Fibroblast of peridontal ligament (primary cell): ENCODE measurements at regions not wholly inside any gene's neighbourhood (a gene's known extent, or its start where the extent isn't known, plus 50 kb on each side); places are given as distances from the start of the nearest gene placed in this dataset.

Source experiments
- DNase-seq: peaks from one replicate; pipeline ENCODE4 v3.0.0-alpha.2; 2010; ENCODE audit errors: extremely low read depth

GRCh38 chr2:149924549-149925213, 337.1 kb upstream of the MMADHC start:
- DNase-seq, result no peak

DNA sequence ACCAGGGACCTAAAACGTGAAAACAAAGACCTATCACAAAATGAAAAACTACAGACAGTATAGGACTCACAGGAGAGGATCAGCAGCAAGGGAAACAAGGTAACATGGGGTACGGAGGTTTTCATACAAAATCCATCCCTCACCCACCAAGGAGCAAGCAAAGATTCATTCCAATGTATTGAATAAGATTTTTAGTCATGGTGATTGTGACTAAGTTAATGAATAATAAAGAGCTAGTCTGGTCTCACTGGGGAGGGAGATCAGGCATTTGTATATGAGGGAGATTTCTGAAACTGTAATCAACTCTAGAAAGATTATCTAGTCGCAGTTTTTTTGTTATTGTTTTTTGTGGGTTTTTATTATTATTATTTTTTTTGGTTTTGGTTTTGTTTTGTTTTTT, 336.5 kb upstream of the MMADHC start:
- DNase-seq, result no peak

- no peak for DNase-seq
These were observed 334.5 kb upstream of the MMADHC start for GRCh38 chr2:149921911-149922616.

GRCh38 chr2:149920389-149920788, 332.8 kb upstream of the MMADHC start:
- DNase-seq, result no peak

DNA sequence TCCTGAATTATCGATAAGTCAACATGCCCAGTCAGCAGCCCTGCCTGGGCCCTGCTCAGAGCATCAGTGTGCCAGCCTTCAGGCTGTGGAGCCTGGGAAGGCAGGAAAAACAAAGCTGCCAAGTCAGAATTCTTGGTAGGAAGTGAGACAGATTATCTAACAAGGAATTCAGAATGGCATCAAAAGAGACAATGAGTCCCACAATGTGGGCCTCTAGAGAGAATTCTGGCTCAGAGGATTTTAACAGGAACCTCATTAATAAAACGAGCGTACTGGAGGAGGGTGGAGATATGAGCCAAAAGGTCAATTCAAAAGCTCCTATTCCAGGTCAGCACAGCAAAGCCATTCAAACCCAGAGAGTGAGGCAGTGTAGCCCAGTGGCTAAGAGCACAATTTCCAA, 327.6 kb upstream of the MMADHC start:
- no peak for DNase-seq

GRCh38 chr2:149908726-149909683, 321.4 kb upstream of the MMADHC start:
- DNase-seq, result peak; percentile 81

- no peak for DNase-seq
These were observed 319.3 kb upstream of the MMADHC start for GRCh38 chr2:149906886-149907285.

DNA sequence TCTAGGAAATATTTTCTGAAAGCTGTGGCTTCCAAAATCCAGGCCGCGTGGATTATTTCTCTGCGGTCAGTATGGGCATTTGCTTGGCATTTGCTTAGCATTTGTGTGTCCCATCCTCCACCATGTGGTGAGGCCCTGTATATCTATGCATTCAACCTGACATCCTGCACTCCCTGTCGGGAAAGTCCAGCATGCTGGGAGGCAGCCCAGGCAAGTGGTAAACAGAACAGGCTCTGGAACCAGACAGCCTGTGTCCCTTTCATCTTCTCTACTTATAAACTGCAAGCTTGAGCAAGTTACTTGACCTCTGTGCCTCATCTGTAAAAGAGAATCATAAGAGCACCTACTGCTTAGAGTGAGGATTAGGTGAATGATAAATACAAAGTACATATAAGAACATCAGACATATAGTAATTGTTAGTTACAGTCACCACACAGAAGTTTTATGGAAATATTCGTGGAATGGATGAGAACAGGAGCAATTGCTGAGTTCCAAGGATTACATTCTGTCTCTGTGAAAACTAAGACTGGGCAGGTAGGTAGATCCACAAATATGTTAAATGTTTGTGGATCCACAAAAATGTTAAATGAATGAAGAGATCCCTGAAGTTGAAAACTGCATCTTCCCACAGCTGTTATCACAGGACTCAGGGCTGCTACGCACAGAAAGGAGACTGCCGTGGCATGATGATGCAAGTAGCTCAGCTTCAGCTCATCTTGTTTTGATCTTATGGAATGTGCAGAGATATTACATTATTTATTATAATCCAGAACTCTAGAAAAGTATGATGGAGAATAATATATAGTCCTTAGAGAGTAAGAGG, 317.0 kb upstream of the MMADHC start:
- DNase-seq, result no peak

DNA sequence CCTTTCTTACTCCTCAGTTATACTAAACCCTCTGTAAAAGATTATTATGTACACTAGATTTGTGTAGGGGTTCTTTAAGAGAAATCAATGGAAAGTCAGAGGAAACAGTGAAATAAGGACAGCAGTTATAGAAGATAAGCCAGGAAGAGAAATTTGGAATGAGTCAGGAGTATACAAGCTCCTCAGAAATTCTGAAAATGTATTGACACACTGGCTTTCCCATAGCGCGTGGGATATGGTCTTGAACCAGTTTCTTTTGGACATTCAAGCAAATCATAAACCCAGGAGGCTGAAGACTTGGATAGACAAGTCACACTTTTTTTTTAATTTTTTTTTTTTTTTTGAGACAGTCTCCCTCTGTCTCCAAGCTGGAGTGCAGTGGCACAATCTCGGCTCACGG, 316.1 kb upstream of the MMADHC start:
- peak; percentile 41 for DNase-seq

DNA sequence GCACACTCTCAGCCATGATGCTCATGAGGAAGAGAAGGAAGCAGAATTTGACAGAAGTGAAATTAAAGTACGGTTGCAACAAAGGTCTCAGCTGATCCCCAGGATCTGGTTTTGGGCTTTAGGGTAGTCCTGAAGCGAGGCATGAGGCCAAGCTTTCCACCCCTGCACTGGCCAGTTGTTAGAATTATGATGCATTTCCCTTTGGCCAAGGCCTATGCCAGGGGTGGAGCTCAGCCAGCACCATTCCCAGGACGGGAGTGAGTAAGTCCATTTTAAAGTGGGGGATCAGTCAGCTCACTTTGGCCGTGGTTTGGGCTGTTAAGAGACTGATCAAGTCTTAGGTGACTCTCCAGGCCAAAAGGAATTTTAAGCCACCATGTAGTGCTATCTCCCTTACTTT, 314.5 kb upstream of the MMADHC start:
- peak; percentile 77 for DNase-seq

GRCh38 chr2:149901231-149901859, 313.8 kb upstream of the MMADHC start:
- DNase-seq, result peak; percentile 48

GRCh38 chr2:149899390-149899789, 311.8 kb upstream of the MMADHC start:
- no peak for DNase-seq

- peak; percentile 53 for DNase-seq
These were observed 307.2 kb upstream of the MMADHC start for GRCh38 chr2:149894760-149895159.

DNA sequence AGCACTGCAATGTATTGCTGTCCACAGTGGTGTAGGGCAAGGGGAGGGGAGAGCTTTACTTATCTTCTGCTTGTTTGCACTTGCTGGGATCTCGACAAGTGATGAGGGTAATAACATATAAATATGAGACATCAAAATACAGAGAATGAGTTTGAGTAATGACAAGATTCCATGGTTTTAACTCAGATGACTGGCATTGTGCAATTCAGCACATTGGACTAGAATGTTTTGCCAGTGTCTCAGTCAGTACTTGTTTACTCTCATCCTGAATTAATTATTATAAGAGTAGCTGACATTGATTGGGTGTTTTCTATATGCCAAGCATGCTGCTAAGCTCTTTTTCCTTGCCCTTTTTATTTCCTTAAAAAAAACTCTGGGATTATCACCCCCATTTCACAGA, 306.7 kb upstream of the MMADHC start:
- DNase-seq, result peak; percentile 46

DNA sequence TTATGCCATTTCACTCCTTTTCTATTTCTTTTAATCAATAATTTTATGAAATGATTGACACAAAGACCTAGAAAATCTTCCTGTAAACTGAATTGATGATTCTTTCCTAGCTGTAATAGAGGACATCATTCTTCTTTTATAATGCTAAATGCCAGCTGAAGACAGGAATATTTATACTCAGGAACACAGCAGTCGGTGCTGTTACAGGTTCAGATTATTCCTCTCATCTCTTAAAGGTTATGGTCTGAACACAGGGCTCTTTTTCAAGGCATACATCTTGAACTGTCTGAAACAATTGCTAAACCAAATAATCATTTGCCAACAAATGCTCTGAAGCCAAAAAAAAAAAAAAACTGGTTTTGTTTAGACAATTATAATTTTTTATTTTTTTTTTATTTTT, 305.0 kb upstream of the MMADHC start:
- DNase-seq, result no peak

DNA sequence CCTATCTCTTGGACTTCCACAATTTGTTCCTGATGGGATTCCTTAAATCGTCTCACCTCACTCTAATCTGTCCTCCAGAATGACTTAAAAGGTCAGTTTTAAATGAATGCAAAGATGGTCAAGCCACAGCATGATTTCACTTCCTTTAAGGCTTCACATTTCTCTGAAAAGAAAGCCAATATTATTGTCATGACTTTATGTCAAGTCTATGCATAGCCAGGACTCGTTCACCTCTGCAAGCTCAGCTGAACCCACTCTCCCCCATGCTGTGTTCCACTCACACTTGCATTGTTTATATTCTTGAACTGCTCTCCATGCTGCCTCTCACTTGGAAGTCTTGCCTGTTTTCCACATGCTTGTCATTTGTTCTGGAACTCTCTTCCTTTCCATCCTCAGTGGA, 298.4 kb upstream of the MMADHC start:
- no peak for DNase-seq

DNA sequence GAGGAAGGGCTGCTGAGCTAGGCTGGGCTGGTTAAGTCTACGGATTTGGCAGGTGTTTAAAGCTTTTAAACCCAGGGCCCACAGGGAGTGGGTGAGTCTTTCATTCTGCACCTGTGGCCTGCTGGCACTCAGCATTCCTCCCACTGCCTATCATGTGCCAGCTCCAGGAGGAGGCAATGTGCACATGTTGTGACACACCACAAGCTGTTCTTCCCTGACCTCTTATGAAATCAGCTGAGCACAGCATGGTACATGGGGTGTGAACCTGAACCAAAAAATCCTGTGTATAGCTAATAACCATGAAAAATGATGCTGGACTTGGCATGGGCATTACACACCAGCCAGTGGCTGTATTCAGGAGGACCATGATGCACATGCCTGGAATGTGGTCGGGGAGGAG, 297.9 kb upstream of the MMADHC start:
- no peak for DNase-seq

DNA sequence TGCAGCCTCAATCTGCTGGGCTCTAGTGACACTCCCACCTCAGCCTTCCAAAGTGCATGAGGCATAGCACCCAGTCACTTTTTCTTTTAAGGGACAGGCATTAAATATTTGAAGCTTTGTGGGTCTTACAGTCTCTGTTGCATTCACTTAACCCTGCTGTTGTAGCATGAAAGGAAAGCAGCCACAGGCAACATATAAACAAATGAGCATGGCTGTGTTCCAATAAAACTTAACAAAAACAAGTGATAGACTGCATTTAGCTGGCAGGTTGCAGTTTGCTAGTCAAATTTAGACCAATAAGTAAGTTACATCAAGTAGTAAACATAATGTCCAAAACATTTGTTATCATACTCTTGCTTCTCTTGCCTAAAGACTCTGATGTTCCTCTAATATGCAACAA, 297.3 kb upstream of the MMADHC start:
- DNase-seq, result no peak

DNA sequence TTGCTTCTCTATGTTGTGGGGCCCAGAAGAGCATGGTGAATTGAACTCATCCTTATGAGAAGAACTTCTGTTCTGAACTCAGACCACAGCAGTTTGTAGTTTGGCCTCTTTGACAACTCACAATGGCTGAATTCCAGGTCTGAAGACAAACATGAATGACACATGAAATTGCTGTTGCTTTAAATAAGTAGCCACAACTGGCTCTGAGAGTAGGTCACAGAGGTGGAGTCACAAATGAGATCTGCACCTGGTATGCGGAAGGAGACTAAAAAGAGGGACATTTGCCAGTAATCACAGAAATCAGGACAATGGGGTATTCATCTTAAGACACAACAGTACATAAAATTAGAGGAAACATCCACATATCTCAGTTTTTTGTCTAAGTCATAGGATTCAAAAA, 290.3 kb upstream of the MMADHC start:
- no peak for DNase-seq

GRCh38 chr2:149877074-149877473, 289.5 kb upstream of the MMADHC start:
- DNase-seq, result no peak

DNA sequence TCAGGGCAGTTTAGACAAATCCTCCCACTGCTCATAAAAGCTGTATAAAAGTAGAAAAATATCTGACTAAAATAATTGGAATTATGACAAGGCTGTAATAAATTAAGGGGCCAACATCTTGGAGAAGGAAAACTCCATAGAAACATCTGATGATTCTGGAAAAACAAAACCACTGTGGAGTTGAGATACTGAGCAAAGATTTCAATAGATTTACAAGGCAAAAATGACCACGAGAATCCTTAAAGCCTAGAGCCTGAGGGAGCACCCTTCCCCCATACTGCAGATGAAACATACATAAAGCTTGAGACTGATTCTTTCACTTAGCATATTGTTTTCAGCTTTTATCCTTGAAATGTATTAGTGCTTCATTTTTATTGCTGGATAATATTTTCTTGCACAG, 286.4 kb upstream of the MMADHC start:
- no peak for DNase-seq
